Tibial artery (tissue), 4 donors: ENCODE measurements at regions not wholly inside any gene's neighbourhood (a gene's known extent, or its start where the extent isn't known, plus 50 kb on each side); places are given as distances from the start of the nearest gene placed in this dataset.
"Not testable (repeated sequence)": the region's sequence is repeated elsewhere in the genome, so short reads cannot be mapped to it uniquely, and the experiment has no call there.

Source experiments
- DNase-seq, 2 donors: peaks; one replicate each; pipeline ENCODE4 v3.0.0-alpha.2; 2019
- H3K27ac ChIP-seq, 2 donors: fragments of 200-600 bp; sonication (generic) in 1 of 2; 1 replicate in 1 of 2; 2 replicates in 1 of 2; pipeline ENCODE4 v1.5.1; 2018 to 2019; ENCODE audit warnings: mild to moderate bottlenecking in 1 of 2
- H3K27me3 ChIP-seq, 2 donors: fragments of 200-600 bp; sonication (generic) in 1 of 2; one replicate each; pipeline versions ENCODE4 v1.5.1 to v1.6.0; 2016 to 2019
- H3K36me3 ChIP-seq, 3 donors: fragments of 200-600 bp; sonication (generic) in 2 of 3; one replicate each; pipeline ENCODE4 v1.5.1; 2016 to 2019; ENCODE audit warnings: mild to moderate bottlenecking in 2 of 3
- H3K4me1 ChIP-seq, 4 donors: fragments of 200-600 bp; sonication (generic) in 2 of 4; 1 replicate in 3 of 4; 2 replicates in 1 of 4; pipeline ENCODE4 v1.5.1; 2016 to 2019
- H3K4me3 ChIP-seq, 2 donors: fragments of 200-600 bp; sonication (generic) in 1 of 2; 1 replicate in 1 of 2; 2 replicates in 1 of 2; pipeline ENCODE4 v1.5.1; 2018 to 2019; ENCODE audit warnings: mild to moderate bottlenecking in 2 of 2
- H3K9me3 ChIP-seq, 3 donors: fragments of 200-600 bp; sonication (generic) in 1 of 3; one replicate each; pipeline ENCODE4 v1.5.1; 2016 to 2019
- CTCF ChIP-seq, 2 experiments: fragments of 200-600 bp in 1 of 2; fragments of 450-650 bp in 1 of 2; IDR thresholded peaks; one replicate each; pipeline ENCODE4 v1.5.1; 2017 to 2019; ENCODE audit warnings: antibody characterized with exemption in 2 of 2, mild to moderate bottlenecking in 1 of 2, moderate library complexity in 1 of 2
- intact Hi-C: fragments of 100-400 bp; cut with DNase I; formaldehyde crosslinking; loops from one replicate; pipeline ENCODE4 v1.15.0; 2023; ENCODE audit warnings: low total_unique reads

GRCh38 chr4:179666226-179666625, 2224.0 kb upstream of the AGA start:
- intact Hi-C loops = no loop called here
- DNase-seq = no peak
- H3K36me3 ChIP-seq = no peaks in the 10 kb centered on the region
- H3K4me1 ChIP-seq = no peaks in the 10 kb centered on the region
- no peak for TF ChIP-seq CTCF (IDR thresholded peaks at IDR 0.05)
- peaks cover 0 to 5% (median 0%) of the 10 kb centered on the region in 3 donors for H3K9me3 ChIP-seq
- no peaks in the 10 kb centered on the region for H3K27me3 ChIP-seq
- H3K27ac ChIP-seq = no peak overlapping the region
- H3K4me3 ChIP-seq = no peak overlapping the region

GRCh38 chr4:179671609-179672008, 2229.4 kb upstream of the AGA start:
- DNase-seq = no peak
- intact Hi-C loops = no loop called here
- H3K36me3 ChIP-seq = no peaks in the 10 kb centered on the region
- no peaks in the 10 kb centered on the region for H3K9me3 ChIP-seq
- H3K4me1 ChIP-seq = no peaks in the 10 kb centered on the region
- TF ChIP-seq CTCF (IDR thresholded peaks at IDR 0.05) = no peak
- no peak overlapping the region for H3K4me3 ChIP-seq
- no peaks in the 10 kb centered on the region for H3K27me3 ChIP-seq
- H3K27ac ChIP-seq = no peak overlapping the region

- no peaks in the 10 kb centered on the region for H3K27me3 ChIP-seq
- no peaks in the 10 kb centered on the region for H3K36me3 ChIP-seq
- H3K4me1 ChIP-seq = no peaks in the 10 kb centered on the region
- DNase-seq = no peak
- intact Hi-C loops = no loop called here
- H3K27ac ChIP-seq = no peak overlapping the region
- H3K4me3 ChIP-seq = no peak overlapping the region
- TF ChIP-seq CTCF (IDR thresholded peaks at IDR 0.05) = no peak
- H3K9me3 ChIP-seq = peaks cover 0 to 6% (median 4%) of the 10 kb centered on the region in 3 donors
These were observed 2236.0 kb upstream of the AGA start for GRCh38 chr4:179678093-179678814.

GRCh38 chr4:179683661-179684060, 2241.4 kb upstream of the AGA start:
- H3K4me1 ChIP-seq, DNase-seq, H3K27me3 ChIP-seq, H3K9me3 ChIP-seq, H3K36me3 ChIP-seq, H3K27ac ChIP-seq, H3K4me3 ChIP-seq, intact Hi-C loops: not testable (repeated sequence)

- no peaks in the 10 kb centered on the region for H3K27me3 ChIP-seq
- H3K4me3 ChIP-seq = no peak overlapping the region
- no peak for DNase-seq
- no peak for TF ChIP-seq CTCF (IDR thresholded peaks at IDR 0.05)
- H3K36me3 ChIP-seq = no peaks in the 10 kb centered on the region
- H3K27ac ChIP-seq = no peak overlapping the region
- H3K4me1 ChIP-seq = no peaks in the 10 kb centered on the region
- intact Hi-C loops = no loop called here
- H3K9me3 ChIP-seq = no peaks in the 10 kb centered on the region
These were observed 2250.0 kb upstream of the AGA start for GRCh38 chr4:179692222-179692621.

GRCh38 chr4:179695175-179695574, 2252.9 kb upstream of the AGA start:
- H3K4me1 ChIP-seq = no peaks in the 10 kb centered on the region
- H3K27me3 ChIP-seq = no peaks in the 10 kb centered on the region
- no peak for DNase-seq
- H3K36me3 ChIP-seq = no peaks in the 10 kb centered on the region
- no peaks in the 10 kb centered on the region for H3K9me3 ChIP-seq
- H3K27ac ChIP-seq = no peak overlapping the region
- no peak for TF ChIP-seq CTCF (IDR thresholded peaks at IDR 0.05)
- intact Hi-C loops = no loop called here
- no peak overlapping the region for H3K4me3 ChIP-seq
